HepG2 (cell line): ENCODE measurements at regions not wholly inside any gene's neighbourhood (a gene's known extent, or its start where the extent isn't known, plus 50 kb on each side); places are given as distances from the start of the nearest gene placed in this dataset.

Source experiments
- ATAD3A ChIP-seq: sonication (generic); formaldehyde crosslinking; IDR thresholded peaks from 2 replicates; pipeline ENCODE4 v1.4.0; 2020; ENCODE audit warnings: missing genetic modification reagents
- POLR2A ChIP-seq, 2 experiments: IDR thresholded peaks; 2 replicates each; pipeline ENCODE4 v1.6.1; 2011; ENCODE audit warnings: low read depth in 2 of 2, low read length in 2 of 2, mild to moderate bottlenecking in 1 of 2, moderate library complexity in 1 of 2; ENCODE audit not compliant: insufficient read depth in 1 of 2
- POLR2AphosphoS5 ChIP-seq: IDR thresholded peaks from 2 replicates; pipeline ENCODE4 v1.6.1; 2012; ENCODE audit warnings: low read depth, low read length
- PRPF4 ChIP-seq: fragments of 200-400 bp; formaldehyde crosslinking; IDR thresholded peaks from 2 replicates; pipeline ENCODE4 v1.6.1; 2016; ENCODE audit warnings: low read length, low read depth; ENCODE audit not compliant: poor library complexity, severe bottlenecking
- TEAD2 ChIP-seq: sonication (generic); formaldehyde crosslinking; IDR thresholded peaks from 2 replicates; pipeline ENCODE4 v1.9.0; 2021; ENCODE audit warnings: missing genetic modification reagents
- ZNF407 ChIP-seq: sonication (generic); formaldehyde crosslinking; IDR thresholded peaks from one replicate; pipeline ENCODE4 v1.5.1; 2020; ENCODE audit warnings: mild to moderate bottlenecking, missing genetic modification reagents; ENCODE audit errors: not compliant biosample characterization
- ZNF646 ChIP-seq: sonication (generic); formaldehyde crosslinking; IDR thresholded peaks from 2 replicates; pipeline ENCODE4 v1.9.0; 2021; ENCODE audit warnings: mild to moderate bottlenecking, missing genetic modification reagents

- TF ChIP-seq ATAD3A (CRISPR knock-in tag) = no peak
- TF ChIP-seq POLR2AphosphoS5 = no peak
- TF ChIP-seq POLR2A (IDR thresholded peaks at IDR 0.05; ENCODE audit: insufficient read depth in 1 of 2, low read depth in 2 of 2, low read length in 2 of 2) = no peak
- no peak for TF ChIP-seq ZNF407
- TF ChIP-seq TEAD2 = no peak
- no peak for TF ChIP-seq PRPF4
- no peak for TF ChIP-seq ZNF646 (CRISPR knock-in tag)
Measured at GRCh38 chr2:150392614-150393013, 94.9 kb downstream of the RND3 start.
